HG02623 (cell line): ENCODE measurements at regions not wholly inside any gene's neighbourhood (a gene's known extent, or its start where the extent isn't known, plus 50 kb on each side); places are given as distances from the start of the nearest gene placed in this dataset.

Experiments
- ATAC-seq: cut with Tn5 transposase; IDR thresholded peaks from one replicate; pipeline ENCODE4 v1.9.1; 2021; ENCODE audit warnings: moderate library complexity; ENCODE audit not compliant: unreplicated experiment

DNA sequence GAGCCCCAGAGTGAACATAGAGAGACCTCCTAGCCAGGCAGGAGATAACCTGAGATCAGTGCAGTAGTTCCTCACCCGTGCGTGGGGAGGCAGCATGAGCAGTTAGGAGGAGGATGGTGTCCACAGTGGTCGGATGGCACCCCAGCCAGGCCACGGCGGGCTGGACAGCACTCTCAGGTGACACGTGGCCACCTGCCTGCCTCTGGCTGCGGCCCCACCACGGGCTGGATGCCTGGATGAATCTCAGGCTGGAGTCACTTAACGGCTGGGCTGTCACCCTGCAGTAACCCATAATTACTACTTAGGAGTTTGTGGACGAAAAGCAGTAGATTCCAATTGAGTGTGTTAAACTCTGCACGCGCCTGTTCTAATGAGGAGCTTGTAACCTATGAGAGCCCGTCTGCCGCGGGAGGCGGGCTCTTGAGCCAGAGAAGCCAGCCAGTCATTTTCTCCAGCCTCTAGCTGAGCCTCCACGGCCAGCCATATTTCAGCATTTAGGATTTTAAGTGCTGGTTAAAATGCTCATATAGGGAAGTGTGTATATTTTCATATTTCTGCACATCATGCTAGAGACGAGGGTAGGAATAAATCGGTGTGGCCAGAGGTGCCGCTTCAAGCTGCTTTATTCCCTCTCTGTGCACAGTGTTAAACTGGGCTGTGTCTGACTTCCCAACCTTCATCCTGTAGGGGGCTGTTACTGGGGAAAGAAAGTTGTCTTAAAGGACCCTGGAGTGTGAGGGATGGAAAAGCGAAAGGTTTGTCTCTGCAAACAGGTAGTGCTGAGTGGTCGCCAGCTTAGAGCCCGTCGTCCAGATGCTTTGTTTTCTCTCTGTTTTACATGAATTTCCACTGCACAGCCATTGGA lies 144.0 kb downstream of the GLI2 start:
- no peak for ATAC-seq

DNA sequence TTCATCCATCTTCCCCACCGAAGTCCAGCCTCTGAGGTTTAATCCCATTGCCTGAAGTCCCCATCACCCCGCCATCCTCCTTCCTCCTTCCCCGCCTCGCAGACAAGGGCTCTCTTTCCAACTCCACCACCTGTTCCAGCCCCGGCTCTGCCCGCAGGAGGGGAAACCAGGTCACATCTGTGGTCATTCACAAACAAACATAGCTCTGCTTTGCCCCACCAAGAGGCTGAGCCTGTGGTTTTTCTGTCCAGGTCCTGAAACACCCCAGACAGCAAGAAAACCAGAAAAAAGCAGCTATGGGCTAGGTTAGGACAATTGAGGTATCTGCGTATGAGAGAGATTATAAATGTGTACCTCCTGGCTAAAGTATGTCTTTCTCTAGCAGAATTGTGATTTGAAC lies 144.7 kb downstream of the GLI2 start:
- ATAC-seq = no peak

DNA sequence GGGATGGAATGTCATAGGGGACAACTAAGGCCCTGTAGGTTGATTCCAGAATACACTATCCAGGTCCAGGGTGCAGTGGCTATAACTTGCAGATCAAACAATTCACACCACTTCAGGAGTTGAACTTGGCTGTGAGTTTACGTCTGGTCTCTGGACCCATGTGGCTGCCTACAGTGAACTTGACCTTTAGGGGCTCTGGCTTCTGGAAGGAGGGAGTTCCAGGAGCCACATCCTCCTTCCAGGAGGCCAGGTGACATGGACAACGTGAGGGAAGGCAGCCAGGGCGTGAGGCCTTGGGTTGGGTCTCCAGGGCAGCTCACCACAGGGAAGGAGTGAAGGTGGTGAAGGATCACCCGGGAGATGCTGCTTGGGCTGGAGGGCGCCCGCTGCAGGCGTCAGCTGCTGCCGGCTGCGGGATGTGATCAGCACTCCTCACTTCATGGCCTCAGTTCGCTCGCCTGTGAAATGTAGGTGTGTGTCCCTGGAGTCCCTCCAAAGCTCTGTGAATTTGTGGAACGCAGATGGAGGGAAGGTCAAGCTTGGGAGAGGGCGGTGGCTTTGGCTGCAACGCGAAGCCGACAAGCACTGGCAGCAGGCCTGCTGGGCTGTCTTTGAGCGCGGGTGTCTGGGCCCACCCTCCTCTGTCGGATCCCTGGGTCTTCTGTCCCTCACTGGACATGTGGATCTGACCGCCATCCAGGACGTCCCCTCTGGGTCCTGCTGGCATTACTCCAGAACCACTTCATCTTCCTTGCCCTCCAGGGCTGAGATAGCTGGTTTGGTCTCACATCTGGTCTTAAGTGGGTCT lies 146.5 kb downstream of the GLI2 start:
- ATAC-seq = no peak

DNA sequence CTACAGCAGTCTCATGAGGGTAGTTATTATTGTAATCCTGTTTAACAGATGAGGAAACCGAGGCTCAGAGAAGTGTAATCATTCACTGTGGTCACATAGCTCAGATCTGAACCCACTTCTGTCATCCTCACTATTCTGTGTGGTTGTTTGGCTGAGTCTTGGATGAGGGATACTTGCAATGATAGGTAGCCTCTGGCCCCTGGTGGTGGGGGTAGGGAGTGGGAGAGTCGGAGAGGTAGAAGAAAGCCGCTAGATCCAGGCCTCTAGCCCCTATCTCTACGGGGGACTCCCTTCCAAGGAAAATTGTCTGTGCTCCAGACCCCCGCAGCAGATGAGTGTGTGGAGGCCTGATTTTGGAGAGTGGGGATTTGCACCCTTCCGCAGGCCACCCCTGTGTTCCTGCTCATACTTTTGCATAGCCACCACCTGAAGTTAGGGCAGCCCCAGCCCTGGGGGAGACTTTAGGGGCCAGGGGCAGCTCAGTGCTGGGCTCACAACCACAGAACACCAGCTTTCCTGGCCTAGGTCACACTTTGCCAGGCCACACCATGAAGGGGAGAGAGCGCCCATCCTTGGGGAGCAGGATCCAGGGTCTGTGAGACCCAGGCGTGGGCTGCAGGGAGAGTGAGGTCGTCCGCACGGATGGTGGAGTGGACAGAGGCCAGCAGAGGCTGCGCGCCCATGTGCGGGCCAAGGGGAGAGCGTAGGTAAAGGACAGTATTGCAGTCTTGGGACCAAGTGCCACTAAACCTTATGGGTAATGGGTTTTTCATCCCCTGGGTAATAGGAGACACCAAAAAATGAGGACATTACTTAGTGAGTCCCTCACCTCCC lies 148.2 kb downstream of the GLI2 start:
- ATAC-seq = no peak

DNA sequence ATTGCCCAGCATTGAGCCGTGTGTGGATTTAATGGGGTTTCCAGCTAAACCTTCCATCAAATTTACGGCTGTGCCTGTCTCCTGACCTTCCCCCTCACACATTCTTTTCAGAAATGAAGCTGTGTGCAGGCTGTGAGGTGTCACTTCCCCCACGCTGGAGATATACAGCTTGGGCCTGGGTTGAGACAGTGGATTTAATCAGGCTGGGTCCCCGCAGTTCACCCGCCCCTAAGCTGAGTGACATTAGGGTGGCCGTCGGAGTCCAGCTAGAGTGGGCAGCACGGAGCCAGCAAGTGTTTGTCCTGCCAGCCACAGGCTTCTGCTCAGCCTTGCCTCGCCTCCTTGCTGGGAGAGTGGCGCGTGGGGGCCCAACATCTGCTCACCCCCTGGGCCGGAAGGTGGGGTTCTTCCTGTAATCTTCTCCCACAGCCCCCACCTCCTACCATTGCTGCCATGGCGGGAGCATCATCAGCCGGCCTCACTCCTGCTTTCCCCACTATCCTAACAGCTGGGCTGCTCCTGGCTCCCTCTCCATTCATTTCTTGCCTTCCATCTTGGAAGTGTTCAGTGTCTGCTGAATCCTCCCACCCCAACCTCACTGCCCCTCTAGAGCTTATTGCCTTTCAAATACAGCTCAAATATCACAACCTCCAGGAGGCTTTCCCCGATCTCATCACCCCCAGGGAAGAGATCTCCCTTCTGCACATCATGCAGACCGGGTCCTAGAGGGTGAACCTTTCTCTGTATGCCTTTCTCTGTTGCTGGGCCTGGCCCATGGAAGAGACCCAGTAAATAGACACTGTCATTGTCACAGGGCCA lies 149.0 kb downstream of the GLI2 start:
- ATAC-seq = no peak

DNA sequence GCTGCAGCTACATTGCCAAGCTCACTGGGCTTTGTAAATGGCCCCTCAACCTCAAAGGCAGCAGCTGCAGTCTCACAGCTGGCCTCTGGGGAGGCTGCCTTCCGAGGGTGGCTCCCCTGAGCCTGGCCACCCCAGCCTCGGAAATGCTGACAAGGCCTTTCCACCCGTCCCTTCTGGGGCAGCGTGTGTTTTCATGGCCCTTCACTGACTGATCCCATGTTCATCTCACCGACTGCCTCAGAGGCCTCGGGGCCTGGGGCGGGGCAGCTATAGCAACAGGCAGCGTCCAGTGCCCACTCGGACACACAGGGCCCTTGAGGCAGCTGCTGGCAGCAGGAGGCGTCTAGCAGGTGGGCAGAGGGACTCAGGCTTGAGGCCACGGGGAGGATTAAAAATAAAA lies 149.7 kb downstream of the GLI2 start:
- no peak for ATAC-seq

DNA sequence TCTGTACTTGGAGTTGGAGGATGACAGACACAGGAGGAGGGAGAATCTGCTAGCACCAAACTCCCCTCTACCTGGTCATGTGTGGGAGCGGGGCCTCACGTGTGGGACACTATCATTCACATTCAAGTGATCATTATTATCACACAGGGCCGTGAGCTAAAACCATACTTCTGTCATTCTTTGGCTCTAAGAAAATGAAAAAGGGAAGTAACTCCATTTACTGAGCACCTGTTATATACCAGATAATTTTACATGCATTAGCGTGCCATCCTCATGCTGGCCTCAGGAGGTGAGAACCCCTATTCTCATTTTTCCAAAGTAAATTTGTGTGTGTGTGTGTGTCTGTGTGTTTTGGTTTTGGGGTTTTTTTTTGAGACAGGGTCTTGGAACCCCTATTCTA lies 150.1 kb downstream of the GLI2 start:
- no peak for ATAC-seq

DNA sequence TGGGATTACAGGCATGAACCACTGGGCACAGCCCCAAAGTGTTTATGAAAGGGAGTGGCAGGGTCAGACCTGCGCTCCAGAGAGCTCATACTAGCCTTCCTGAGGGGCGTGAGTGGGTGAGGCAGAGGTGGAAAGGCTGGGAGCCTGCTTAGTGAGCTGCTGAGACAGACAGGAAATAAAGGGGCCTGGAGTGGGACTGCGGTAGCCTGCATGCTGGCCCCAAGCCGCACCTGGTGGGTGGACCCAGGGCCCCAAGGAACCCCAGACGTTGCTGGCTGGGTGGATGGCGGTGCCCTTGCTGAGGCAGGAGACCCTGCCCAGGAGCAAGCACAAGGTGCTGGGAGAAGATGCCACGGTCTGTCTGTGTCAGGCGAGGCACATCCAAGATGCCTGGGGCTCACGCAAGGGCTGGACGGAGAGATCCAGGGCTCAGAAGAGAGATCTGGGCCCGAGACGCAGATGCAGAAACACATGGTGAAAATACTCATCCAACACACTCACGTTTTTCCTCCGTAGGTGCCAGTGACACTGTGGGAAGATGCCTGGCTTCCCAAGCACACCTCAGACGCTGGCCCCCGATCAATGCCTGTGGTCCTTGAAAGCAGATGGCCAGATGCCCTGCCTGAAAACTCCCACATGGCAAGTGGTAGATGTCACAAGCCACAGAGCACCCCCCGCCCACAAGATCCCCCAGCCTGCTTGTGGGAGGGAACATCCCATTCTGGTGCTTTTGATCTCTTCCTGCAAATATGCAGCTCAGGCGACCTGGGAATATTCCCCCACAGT lies 151.1 kb downstream of the GLI2 start:
- ATAC-seq = no peak

DNA sequence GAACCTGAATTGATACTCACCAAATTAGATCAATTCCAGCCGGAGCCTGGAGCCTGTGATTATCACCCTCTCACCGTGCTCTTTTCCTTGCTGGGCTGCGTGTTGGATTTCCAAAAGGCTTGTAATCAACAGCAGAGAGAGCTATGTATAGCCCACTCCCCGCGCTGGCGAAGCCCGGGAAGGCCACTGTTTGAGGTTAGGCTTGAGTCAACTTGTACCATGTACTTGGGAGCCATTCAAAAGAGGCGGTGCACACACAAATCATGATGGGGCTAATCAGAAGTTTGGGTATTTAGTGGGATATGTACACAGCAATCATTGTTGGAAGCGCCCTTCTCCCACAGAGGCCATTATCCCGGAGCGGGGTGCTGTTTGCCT lies 151.6 kb downstream of the GLI2 start:
- ATAC-seq = no peak

DNA sequence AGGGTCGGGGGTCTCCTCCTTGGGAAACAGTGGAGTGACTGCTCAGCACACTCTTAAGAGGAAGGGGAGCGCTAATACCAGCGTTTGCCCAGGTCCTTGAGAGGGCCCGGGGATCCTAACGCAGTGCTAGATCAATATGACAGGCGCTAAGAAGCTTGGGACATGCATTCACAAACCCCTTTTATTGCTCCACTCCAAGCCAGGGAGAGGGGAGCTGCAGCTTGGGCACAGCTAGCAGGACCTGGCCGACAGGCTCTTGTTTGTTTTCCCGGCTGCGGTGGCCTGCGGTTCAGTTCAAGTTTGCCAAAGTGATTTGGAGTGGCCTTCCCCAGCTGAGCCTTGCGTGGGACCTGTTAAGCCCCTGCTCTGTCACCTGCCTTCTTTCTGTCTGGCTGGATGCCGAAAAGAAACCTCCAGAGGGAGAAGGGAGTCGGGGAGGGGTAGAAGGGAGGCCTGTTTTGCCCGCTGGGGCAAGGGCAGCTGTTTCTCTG lies 152.1 kb downstream of the GLI2 start:
- no peak for ATAC-seq

DNA sequence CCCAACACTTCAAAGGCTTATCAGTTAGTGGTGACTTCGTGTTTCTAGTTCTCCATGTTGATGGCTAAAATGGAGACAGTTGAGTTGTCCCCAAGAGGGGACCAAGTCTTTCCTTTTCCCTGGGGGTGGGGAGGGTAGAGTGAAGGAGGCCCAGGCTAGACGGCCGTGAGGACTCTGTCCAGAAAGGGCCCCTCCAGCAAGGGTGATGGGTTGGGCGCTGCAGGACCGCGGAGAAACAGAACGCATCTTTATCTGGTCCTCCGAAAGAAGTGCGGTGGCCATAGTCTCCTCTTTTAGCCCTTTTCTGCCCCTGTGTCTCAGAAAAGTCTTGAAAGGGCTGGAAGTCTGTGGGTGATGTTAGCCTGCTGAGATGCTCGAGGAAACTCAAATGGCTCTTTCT lies 153.2 kb downstream of the GLI2 start:
- no peak for ATAC-seq

DNA sequence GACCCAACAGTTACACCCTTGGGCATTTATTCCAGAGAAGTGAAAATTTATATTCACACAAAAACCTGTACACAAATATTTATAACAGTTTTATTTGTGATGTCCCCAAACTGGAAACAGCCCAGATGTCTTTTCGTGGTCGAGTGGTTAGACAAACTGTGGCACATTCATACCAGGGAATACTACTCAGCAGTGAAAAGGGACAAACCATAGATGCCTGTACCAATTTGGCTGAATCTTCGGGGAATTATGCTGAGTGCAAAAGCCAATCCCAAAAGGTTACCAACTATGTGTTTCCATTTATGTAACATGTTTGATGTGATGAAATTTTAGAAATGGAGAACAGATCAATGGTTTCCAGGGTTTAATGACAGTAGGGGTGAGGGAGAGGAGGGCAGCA lies 154.3 kb downstream of the GLI2 start:
- no peak for ATAC-seq

DNA sequence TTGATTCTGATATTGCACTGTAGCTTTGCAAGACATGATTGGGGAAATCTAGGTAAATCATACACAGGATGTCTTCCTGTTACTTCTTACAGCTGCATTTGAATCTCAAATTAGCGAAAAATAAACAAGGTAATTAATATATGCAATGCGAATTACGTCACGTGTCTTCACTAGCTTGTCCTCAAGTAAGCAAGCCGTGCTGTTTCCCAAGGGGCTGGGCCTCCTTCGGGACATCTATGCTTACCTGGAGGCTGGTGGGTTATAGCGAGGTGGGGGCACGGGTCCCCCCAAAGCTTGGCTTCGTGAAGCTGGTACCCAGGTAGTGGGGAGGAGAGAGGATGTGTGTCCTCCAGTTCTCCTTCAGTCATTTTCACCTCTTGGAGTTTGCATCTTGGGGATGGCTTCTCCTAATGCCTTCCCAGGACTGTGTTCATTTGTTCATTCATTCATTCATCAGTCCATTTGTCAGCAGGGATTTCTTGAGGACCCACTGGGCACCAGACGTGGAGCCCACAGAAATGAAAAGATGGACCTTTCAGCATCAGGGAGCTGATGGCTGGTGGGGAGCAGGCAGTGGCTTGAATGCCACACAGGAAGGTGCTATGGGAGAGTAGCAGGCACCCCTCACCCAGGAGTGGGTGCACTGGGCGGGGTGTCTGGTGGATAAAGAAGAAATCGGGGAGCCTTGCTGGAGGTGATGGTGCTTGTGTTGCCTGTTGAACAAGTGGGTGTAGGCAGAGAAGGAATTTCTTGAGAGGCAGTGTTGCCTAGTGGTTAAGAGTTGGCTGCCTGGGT lies 155.1 kb downstream of the GLI2 start:
- ATAC-seq = no peak

DNA sequence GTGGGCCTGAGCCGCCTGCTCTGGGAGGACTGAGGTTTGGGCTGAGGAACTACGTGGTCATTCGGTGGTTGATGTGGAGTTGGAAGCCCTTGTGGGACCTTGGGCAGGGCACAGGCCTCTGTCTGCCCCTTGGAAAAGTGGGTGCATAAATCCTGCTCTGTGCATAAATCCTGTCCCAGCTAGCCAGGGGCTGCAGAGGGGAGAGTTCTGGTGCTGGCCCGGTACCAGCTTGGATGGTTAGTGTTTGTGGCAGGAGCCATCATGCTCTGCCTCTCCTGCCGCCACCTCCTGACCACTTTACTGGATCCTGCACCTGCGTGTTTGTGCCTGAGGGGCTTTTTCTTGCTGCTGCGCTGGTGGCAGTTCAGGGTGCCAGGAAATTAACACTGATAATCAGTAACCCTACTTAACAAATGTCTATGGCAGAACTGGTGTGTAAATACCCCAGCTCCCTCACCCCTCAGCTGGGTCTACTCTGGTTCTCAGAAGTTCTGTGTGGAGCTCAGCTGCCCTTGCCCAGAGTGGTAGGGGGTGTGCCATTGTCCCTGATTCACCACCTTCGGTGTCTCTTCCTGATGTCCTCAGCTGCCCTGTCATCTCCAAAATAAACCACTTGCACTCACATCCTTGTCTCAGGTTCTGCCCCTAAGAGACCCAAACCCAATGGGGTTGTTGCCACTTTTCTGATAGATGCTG lies 156.8 kb downstream of the GLI2 start:
- ATAC-seq = no peak

DNA sequence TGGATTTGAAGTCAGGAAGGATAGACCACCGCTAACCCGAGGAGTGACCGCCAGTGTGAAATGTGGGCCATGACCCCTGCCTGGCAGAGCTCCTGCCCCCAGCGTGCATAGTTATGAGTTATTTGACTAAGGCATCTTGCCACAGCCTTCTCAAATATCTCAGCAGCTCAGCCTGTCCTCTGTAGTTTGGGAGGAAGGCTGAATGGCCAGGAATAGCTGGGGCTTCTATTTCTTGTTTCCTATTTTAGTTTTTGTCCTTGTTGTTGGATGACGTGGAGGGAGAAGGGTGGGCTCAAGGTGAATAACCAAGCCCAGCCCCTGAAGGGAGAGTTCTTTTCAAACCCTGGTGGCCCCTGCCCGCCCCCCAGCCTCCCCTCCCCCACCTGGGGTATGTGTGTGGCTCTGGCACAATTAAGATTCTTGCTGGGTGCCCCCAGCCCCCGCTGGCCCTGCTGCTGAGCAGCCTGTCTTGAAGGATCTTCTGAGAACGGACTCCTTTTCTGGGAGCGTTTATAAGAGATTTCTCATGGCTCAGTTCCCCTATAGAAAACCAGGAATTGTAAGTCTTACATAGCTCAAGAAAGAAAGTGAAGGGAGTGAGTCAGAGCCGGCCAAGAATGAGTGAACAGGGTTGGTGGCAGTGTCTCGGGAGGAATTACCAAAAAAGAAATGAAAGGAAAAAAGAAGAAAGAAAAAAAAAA lies 157.4 kb downstream of the GLI2 start:
- ATAC-seq = no peak

DNA sequence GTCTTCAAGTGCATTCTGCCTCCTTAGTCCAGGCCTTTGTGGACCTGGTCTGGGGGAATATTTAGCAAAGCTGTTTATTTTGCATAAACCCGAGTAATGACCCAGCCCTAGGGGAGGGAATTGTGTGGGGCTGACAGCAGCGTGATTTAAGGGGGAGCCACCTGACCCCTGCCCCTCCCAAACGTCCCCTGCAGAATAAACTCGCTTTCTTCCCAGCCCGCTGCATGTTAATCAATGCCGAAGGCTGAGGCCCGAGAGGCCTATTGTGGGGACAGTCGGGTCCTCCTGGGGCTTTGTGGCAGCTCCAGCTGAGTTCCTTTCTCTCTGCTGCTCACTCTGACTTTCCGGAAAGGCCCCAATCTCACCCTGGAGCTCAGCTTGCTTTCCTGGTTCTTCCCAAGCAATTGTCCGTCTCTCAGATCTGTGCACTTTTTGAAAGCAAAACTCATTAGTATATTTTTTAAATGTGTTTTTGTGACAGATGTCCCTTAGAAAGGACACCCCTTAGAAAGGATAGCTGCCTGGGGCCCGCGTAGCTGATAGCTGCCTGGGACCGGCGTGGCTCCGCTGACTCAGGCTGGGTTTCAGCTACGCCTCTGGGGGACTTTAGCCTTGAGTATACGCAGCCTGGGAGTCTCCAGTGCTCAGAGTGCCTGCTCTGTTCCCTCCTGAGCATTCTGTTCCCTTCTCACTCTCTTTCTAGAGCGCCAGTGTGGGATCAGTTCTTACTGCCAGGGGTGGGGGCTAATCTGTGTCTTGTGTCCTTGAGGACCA lies 158.3 kb downstream of the GLI2 start:
- no peak for ATAC-seq

DNA sequence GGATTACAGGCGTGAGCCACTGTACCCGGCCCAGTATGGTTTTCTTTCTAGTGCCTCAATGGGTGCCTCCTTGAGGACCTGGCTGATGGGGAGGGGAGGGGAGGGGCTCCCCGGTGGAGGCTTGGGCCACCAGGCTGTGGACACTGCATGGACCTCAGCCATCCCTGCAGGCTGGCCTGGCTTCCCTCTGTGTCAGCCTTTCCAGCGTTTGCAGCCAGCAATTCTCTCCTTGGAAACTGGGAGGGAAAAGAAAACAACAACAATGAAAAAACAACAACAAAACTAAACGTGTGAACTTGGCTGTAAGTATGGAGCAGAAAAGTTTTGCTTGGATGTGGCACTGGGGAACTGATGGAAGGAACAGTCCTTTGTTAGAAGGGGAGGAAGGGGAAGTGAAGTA lies 159.3 kb downstream of the GLI2 start:
- no peak for ATAC-seq
